ENCODE measurements at regions not wholly inside any gene's neighbourhood (a gene's known extent, or its start where the extent isn't known, plus 50 kb on each side); places are given as distances from the start of the nearest gene placed in this dataset.

- TF ChIP-seq EZH2 (IDR thresholded peaks at IDR 0.05; ENCODE audit: insufficient read depth, poor library complexity, severe bottlenecking) = no peak
- no peak for TF ChIP-seq EZH2phosphoT487 (IDR thresholded peaks at IDR 0.05; ENCODE audit: insufficient read depth, low read depth)
These were observed 897.5 kb upstream of the NDST4 start for GRCh38 chr4:116010923-116011322.

All from GM23248 (cell line).